22Rv1 (cell line): ENCODE measurements at regions not wholly inside any gene's neighbourhood (a gene's known extent, or its start where the extent isn't known, plus 50 kb on each side); places are given as distances from the start of the nearest gene placed in this dataset.

Experiments
- H3K27ac ChIP-seq: fragments of 450-650 bp; 2 replicates; pipeline ENCODE4 v1.5.1; 2017
- ZFX ChIP-seq: fragments of 450-650 bp; IDR thresholded peaks from 2 replicates; pipeline ENCODE4 v1.6.1; 2017; ENCODE audit warnings: antibody characterized with exemption, borderline replicate concordance
- TF ChIP-seq, protein P1 (sequence below): fragments of 450-650 bp; IDR thresholded peaks from 2 replicates; pipeline ENCODE4 v1.5.1; 2017; ENCODE audit warnings: mild to moderate bottlenecking

DNA sequence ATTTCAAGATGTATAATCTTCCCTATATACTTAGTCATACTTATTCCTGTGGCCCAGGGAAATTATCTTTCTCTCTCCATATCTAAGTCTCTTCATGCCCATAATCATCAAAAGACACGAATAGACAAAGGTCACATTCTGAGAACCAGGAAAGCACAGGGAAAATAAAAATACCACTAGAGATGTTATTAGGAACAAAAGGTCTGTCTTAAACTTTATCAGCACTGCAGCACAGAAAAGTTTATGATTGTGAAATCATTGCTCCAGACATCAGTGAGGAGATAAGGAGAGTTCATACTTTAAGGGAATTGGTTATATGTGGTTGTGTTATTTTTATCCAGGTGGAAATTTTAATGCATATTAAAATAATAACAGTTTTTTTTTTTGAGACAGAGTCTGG is 974.6 kb upstream of the CELF2 start:
- no peak overlapping the region for H3K27ac ChIP-seq
- TF ChIP-seq, protein P1, sequence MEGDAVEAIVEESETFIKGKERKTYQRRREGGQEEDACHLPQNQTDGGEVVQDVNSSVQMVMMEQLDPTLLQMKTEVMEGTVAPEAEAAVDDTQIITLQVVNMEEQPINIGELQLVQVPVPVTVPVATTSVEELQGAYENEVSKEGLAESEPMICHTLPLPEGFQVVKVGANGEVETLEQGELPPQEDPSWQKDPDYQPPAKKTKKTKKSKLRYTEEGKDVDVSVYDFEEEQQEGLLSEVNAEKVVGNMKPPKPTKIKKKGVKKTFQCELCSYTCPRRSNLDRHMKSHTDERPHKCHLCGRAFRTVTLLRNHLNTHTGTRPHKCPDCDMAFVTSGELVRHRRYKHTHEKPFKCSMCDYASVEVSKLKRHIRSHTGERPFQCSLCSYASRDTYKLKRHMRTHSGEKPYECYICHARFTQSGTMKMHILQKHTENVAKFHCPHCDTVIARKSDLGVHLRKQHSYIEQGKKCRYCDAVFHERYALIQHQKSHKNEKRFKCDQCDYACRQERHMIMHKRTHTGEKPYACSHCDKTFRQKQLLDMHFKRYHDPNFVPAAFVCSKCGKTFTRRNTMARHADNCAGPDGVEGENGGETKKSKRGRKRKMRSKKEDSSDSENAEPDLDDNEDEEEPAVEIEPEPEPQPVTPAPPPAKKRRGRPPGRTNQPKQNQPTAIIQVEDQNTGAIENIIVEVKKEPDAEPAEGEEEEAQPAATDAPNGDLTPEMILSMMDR = no peak
- TF ChIP-seq ZFX = no peak

DNA sequence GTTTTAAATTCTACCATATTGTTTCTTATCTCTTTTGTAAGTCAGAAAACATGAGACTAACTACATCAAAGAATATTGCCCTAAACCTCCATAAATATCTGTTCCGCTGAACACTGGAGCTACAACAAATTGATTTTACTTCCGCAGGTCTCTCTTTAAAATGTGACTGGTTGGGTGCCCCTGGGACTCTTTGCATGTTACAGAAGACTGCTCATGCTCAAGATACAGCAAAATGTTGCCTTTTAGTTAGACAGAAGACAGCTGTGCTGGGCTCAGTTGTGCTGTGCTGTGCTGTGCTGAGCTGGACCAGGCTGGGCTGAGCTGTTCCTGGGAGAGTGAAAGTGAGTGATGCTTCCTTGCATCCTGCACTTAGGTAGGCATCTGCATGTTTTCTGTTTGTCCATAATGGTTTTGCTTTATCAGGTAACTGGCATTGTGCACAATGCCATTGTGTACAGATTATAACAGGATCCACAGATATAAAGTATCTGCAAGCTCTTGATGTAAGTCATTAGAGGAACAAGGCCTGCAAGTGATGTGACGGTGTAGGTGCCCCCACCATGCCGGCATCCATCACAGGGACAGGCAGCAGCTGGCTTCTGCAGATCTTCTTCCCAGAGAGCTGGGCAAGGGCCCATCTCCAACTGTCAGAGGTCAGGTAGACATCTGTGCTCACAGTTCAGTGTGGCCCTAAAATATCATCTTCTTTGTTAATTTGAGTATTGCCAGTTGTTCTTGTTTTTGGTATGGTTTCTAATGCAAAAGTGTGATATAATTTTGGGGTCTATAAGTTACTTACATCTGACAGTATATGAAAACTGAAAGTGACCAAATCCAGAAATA is 972.5 kb upstream of the CELF2 start:
- TF ChIP-seq, protein P1 = no peak
- TF ChIP-seq ZFX = no peak
- H3K27ac ChIP-seq = no peak overlapping the region

DNA sequence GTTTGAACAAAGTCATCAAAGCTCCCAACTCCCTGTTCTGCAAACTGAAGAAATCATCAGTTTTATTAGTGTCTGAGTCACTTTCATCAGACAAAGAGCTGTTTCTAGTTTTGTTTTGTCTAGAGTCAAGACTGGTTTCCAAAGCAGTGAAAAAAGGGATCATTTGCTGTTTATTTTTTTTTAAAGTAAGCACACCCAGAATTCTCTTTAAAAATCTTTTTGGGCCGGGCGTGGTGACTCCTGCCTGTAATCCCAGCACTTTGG is 972.0 kb upstream of the CELF2 start:
- H3K27ac ChIP-seq = no peak overlapping the region

DNA sequence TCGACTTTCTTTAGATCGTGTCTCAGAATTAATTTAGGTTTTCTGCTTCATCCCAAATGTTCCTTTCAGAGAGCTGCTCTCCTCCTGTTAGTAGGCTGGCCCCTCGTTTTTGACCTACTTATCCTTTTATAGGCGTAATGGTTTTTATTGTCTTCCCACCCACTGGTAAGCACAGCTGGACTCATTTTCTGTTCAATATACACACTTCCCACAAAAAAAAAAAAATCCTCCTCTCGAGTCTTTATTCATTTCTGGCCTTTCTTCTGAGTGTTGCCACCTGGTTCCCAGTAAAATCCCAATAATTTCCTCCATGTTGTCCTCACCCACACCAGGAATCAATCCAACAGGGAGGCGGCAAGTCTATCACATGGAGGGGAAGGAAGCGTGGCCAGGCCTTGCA is 970.2 kb upstream of the CELF2 start:
- H3K27ac ChIP-seq = no peak overlapping the region
- no peak for TF ChIP-seq ZFX
- TF ChIP-seq, protein P1 = no peak

More for the DNA sequence above, 972.0 kb upstream of the CELF2 start:
- TF ChIP-seq, protein P1 = no peak
- TF ChIP-seq ZFX = no peak

DNA sequence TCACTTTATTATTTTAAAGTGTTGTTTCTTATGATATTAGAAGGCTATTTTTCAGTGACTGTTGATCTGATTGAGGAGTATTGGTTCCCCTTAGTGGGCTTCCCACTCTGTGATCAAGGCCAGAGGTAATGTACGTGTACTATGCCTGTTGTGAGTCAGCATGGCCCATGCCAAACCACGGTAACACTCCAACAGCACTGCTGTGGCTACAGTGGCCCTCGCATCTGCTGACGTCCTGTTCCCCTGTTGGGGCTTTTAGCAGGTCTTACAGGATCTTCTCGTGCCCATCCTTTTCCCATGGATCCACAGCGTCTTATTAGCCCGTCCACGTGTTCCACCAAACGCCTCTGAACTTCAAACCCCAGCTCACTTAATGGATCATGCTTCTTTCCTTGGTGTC is 964.6 kb upstream of the CELF2 start:
- no peak overlapping the region for H3K27ac ChIP-seq
- no peak for TF ChIP-seq ZFX
- TF ChIP-seq, protein P1 = no peak

DNA sequence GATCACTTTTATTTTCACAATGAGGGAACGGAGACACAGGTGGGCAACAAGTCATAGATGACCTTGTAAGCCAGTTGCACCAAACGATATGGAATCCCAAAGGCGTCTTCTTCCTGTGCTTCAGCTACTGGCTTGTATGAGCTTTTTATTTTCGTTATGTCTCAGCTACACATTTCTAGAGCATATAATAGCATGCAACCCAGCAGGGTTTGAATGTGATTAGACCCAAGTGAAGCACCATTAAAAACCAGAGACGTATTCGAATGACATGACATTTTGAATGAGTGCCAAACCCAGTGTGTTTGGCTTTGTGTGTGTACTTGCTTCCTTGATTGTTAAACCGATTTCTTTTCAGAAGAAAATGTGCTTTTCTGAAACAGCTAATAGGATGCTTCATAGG is 963.2 kb upstream of the CELF2 start:
- H3K27ac ChIP-seq = no peak overlapping the region
- TF ChIP-seq, protein P1 = no peak
- no peak for TF ChIP-seq ZFX

DNA sequence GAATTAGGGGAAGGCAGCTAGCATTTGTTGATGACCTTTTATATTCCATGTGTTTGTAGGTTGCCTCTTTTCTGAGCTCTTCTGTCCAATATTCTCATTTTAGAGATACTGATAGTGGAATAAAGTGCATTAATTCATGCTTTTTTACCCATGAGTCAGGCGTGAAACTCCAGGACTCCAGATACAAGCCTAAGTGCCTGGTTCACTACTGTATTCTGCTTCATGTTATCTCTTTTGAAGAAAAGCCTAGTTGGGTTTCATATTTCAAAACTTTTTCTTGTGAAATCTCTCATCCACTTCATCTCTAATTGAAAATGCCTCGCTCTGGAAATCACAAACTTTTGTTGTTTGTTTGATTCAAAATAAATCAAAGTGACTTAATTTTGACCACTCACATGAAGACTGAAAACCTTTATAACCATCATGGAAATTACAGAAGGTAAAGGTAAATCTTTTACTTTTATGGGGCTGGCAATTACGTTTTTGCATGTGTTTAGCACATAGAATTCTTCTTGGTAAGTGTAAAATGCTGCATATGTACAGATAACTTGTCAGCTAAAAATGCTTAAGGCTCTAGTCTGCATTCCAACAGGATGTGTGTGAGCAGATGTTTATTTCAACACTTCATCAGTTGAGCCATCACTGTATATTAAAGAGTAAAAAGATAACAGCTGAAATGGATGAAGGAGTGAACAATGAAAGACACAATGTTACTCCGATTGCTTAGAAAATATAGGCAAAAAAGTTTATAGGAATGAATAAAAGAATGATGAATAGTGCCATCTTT is 961.8 kb upstream of the CELF2 start:
- H3K27ac ChIP-seq = no peak overlapping the region
- TF ChIP-seq ZFX = no peak
- TF ChIP-seq, protein P1 = no peak
